ENCODE measurements at regions not wholly inside any gene's neighbourhood (a gene's known extent, or its start where the extent isn't known, plus 50 kb on each side); places are given as distances from the start of the nearest gene placed in this dataset.
"Not testable (repeated sequence)": the region's sequence is repeated elsewhere in the genome, so short reads cannot be mapped to it uniquely, and the experiment has no call there.

GRCh38 chr12:115370207-115370606 lies 686.2 kb upstream of the TBX3 start:
- Histone ChIP-seq H3K27ac (no peak overlapping the region), H3K4me3 (no peak overlapping the region), H3K9me3 (no peaks in the 10 kb centered on the region), H3K4me1 (no peaks in the 10 kb centered on the region), H3K36me3 (ENCODE audit: insufficient read depth in 1 of 2, low read depth in 1 of 2) (no peaks in the 10 kb centered on the region), H3K27me3 (ENCODE audit: insufficient read depth in 3 of 3, low read length in 2 of 3) (no peaks in the 10 kb centered on the region)
- DNase-seq (no peak), ATAC-seq (no peak)
- intact Hi-C loops (cut with DNase I) = no loop called here
- TF ChIP-seq, protein P1, sequence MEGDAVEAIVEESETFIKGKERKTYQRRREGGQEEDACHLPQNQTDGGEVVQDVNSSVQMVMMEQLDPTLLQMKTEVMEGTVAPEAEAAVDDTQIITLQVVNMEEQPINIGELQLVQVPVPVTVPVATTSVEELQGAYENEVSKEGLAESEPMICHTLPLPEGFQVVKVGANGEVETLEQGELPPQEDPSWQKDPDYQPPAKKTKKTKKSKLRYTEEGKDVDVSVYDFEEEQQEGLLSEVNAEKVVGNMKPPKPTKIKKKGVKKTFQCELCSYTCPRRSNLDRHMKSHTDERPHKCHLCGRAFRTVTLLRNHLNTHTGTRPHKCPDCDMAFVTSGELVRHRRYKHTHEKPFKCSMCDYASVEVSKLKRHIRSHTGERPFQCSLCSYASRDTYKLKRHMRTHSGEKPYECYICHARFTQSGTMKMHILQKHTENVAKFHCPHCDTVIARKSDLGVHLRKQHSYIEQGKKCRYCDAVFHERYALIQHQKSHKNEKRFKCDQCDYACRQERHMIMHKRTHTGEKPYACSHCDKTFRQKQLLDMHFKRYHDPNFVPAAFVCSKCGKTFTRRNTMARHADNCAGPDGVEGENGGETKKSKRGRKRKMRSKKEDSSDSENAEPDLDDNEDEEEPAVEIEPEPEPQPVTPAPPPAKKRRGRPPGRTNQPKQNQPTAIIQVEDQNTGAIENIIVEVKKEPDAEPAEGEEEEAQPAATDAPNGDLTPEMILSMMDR (IDR thresholded peaks at IDR 0.05) = no peak
- 86 to 90% (median 90%) methylated on average over 3 of the region's 3 CpGs for WGBS, 3 donors

DNA sequence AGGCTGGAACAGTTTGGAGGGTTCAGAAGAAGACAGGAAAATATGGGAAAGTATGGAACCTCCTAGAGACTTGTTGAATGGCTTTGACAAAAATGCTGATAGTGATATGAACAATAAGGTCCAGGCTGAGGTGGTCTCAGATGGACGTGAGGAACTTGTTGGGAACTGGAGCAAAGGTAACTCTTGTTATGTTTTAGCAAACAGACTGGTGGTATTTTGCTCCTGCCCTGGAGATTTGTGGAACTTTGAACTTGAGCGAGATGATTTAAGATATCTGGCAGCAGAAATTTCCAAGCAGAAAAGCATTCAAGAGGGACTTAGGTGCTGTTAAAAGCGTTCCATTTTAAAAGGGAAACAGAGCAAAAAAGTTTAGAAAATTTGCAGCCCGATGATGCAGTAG lies 682.3 kb upstream of the TBX3 start:
- H3K27ac ChIP-seq; intact Hi-C loops (cut with DNase I); H3K36me3 ChIP-seq (ENCODE audit: insufficient read depth in 1 of 2, low read depth in 1 of 2); H3K4me3 ChIP-seq; H3K4me1 ChIP-seq; H3K9me3 ChIP-seq; ATAC-seq; H3K27me3 ChIP-seq (ENCODE audit: insufficient read depth in 3 of 3, low read length in 2 of 3); DNase-seq: not testable (repeated sequence)
- WGBS, 3 donors = 77 to 89% (median 82%) methylated on average over 4 of the region's 4 CpGs

DNA sequence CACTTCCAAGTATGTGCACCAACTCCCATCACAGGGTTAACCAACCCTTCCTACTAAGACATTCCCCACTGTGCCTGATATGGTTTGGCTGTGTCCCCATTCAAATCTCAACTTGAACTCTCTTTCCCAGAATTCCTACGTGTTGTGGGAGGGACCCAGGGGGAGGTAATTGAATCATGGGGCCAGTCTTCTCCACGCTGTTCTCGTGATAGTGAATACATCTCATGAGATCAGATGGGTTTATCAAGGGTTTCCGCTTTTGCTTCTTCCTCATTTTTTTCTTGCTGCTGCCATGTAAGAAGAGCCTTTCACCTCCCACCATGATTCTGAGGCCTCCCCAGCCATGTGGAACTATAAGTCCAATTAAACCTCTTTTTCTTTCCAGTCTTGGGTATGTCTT lies 681.8 kb upstream of the TBX3 start:
- H3K4me3 ChIP-seq; H3K36me3 ChIP-seq (ENCODE audit: insufficient read depth in 1 of 2, low read depth in 1 of 2); H3K27ac ChIP-seq; H3K4me1 ChIP-seq; DNase-seq; H3K9me3 ChIP-seq; H3K27me3 ChIP-seq (ENCODE audit: insufficient read depth in 3 of 3, low read length in 2 of 3); intact Hi-C loops (cut with DNase I); ATAC-seq: not testable (repeated sequence)
- WGBS, 3 donors = 81 to 88% (median 86%) methylated on average over 4 of the region's 4 CpGs

GRCh38 chr12:115364921-115365320 lies 680.9 kb upstream of the TBX3 start:
- Histone ChIP-seq H3K4me1 (no peaks in the 10 kb centered on the region), H3K27ac (no peak overlapping the region), H3K36me3 (ENCODE audit: insufficient read depth in 1 of 2, low read depth in 1 of 2) (no peaks in the 10 kb centered on the region), H3K4me3 (no peak overlapping the region), H3K9me3 (no peaks in the 10 kb centered on the region), H3K27me3 (ENCODE audit: insufficient read depth in 3 of 3, low read length in 2 of 3) (no peaks in the 10 kb centered on the region)
- TF ChIP-seq, protein P1 (IDR thresholded peaks at IDR 0.05) = no peak
- intact Hi-C loops (cut with DNase I) = no loop called here
- WGBS, 3 donors = 39 to 48% (median 46%) methylated on average over 3 of the region's 3 CpGs
- no peak for ATAC-seq
- no peak for DNase-seq

DNA sequence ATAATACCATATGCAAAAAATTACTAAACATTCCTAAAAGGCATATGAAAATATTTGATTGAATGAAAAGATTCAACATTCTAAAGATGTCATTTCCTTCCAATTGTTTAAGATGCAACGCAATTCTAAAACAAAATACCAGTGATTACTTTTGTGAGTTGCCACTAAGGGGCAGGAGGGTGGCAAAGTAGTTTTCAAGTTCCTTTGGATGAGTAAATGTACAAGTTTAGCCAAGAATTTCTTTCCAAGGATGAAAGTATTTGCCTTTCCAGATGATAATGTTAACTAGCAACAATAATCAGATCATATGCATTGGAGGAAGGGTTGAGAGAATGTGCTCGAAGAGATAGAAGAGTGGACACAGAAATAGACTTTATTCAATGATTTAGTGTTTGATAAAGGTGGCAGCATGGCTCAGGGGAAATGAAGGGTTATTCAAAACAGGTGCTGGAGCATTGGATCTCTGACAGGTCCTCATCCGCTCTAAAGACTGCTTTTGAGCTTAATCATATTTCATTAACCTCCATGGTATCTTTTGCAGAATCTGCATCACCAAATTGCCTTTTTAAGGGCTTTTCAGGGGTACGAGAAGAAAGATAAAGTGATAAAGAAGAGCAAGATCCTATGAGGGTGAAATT lies 678.5 kb upstream of the TBX3 start:
- Histone ChIP-seq H3K4me1 (no peaks in the 10 kb centered on the region), H3K36me3 (ENCODE audit: insufficient read depth in 1 of 2, low read depth in 1 of 2) (no peaks in the 10 kb centered on the region), H3K4me3 (no peak overlapping the region), H3K27ac (no peak overlapping the region), H3K27me3 (ENCODE audit: insufficient read depth in 3 of 3, low read length in 2 of 3) (no peaks in the 10 kb centered on the region), H3K9me3 (no peaks in the 10 kb centered on the region)
- no peak for DNase-seq
- 64 to 68% (median 67%) methylated on average over 4 of the region's 4 CpGs for WGBS, 3 donors
- TF ChIP-seq, protein P1 (IDR thresholded peaks at IDR 0.05) = no peak
- intact Hi-C loops (cut with DNase I) = no loop called here
- ATAC-seq = no peak

GRCh38 chr12:115357681-115358080 lies 673.7 kb upstream of the TBX3 start:
- Histone ChIP-seq H3K27me3 (ENCODE audit: insufficient read depth in 3 of 3, low read length in 2 of 3) (no peaks in the 10 kb centered on the region), H3K4me3 (no peak overlapping the region), H3K36me3 (ENCODE audit: insufficient read depth in 1 of 2, low read depth in 1 of 2) (no peaks in the 10 kb centered on the region), H3K4me1 (no peaks in the 10 kb centered on the region), H3K27ac (no peak overlapping the region), H3K9me3 (no peaks in the 10 kb centered on the region)
- intact Hi-C loops (cut with DNase I) = no loop called here
- no peak for ATAC-seq
- DNase-seq = no peak
- 80 to 83% (median 83%) methylated on average over 12 of the region's 12 CpGs for WGBS, 3 donors
- TF ChIP-seq, protein P1 (IDR thresholded peaks at IDR 0.05) = no peak

Measured in psoas muscle (tissue), 7 donors.